NOMO-1 treated with dmso at 0.1 percent for 144 hours (cell line): ENCODE measurements at regions not wholly inside any gene's neighbourhood (a gene's known extent, or its start where the extent isn't known, plus 50 kb on each side); places are given as distances from the start of the nearest gene placed in this dataset.

Experiments used
- DNase-seq: peaks from one replicate; lab custom pipeline; 2025; ENCODE audit not compliant: unreplicated experiment; lab: John Stamatoyannopoulos, UW

DNA sequence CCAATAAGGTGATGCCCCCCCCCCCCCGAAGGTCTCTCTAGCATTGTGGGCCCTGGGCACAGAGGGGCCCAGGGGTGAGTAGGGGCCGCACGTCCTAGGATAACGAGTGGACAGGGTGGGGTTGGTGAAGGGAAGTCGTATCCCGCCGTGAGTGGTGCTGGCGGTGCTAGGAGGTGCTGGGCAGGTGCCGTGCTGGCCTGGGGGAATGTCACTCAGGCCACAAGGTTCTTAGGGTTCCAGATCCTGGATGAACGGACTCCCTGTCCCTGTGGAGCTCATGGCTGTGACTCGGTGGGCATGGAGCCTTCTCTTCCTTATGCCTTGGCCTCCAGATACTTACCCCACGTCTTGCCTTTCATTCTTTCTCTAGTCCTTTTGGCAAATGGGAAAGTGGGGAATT lies 157.4 kb upstream of the SOX1 start:
- DNase-seq, result no peak

DNA sequence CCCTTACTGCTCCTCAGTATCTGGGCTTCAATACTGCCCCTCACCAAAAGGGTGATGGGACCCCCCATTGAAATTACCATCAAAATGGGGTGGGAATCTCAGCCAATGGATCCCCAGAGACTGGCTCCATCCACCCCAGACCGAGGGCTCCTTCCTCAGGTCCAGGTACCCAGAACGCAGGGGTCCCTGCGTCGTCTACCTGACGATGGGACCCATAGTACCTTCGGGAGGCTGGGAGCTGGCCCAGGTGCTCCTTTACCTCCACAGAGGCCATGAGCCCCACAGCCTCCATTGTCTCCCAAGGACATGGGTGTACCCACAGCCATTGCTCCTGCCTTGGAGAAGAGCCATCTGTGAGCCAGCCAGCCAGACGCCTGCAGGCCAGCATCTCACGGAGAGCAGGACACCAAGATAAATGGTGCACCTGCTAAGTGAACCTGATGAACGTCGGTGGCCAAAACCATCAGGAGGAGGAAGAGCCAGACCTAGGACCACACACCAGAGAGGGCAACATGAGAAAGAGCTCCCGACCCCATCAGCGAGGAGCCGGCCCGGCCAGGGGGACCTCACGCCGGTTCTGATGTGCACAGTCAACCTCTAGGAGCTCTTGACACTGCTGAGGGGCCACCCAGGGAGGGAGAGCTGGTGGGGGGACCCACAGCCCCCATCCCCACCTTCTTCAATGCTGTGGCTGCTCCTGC lies 156.8 kb upstream of the SOX1 start:
- DNase-seq, result no peak

GRCh38 chr13:111911121-111911720 lies 155.7 kb upstream of the SOX1 start:
- no peak for DNase-seq

DNA sequence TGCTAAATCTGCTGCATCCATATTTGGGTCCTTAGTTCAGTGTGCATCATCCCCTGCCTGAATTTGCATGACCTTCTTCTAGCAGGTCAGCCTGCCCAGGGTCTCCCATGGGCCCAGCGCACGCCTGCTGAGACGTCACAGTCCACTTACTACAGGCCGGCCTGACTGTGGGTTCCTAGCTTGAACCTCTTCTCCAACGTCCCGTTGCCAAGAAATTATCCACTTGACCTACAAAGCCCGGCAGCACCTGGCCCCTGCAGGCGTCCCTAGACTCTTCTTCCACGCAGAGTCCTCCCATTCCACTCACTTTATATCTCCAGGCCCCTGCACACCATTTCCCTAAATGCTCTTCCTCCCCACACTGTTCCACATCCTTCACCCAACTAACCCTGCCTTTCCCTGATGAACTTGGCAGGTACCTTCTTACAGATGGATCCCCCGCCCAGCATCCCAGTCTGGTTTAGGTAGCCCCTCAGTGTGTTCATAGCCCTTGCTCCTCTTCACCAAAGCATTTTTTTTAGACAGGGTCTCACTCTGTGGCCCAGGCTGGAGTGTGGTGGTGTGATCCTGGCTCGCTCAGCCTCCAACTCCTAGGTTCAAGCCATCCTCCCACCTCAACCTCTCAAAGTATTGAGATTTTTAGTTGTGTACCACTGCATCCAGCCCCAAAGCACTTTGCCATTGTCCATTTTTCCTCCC lies 155.0 kb upstream of the SOX1 start:
- DNase-seq, result no peak

GRCh38 chr13:111912453-111912866 lies 154.5 kb upstream of the SOX1 start:
- DNase-seq, result no peak

DNA sequence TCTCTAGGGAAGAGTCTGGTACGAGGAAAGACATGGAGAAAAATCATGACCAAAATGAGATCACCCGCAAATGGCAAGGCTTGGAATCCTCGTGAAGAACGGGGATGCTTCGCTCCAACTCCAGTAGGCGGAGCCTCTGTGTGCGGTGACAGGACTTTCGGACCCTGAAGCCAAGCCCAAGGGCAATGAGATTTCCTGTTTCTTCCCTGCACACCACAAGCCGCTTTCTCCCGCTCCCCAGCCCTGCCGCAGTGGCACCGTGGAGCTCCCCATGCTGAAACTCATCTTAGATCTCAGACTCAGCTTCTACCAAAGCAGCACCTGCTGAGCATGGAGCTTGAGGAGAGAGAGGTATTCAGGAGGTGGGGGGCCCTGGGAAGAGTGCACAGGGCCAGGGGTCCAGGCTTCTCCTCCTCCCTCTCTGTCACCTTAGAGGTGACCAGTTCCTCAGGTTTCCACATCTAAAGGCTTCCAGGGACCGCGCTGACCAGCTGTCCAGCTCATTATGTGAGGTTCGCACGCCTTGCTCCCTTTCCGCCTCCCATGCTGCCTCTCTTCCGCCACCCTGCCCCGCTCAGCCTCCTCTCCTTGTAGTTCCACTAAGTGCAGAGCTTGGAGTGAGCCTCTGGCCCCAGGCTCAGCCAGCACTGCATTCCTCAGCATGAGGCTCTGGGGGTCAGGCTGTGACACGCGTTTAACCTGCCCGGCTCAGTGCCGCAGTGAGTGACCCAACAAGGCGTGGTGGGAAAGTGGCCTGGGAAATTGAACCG lies 153.8 kb upstream of the SOX1 start:
- no peak for DNase-seq

DNA sequence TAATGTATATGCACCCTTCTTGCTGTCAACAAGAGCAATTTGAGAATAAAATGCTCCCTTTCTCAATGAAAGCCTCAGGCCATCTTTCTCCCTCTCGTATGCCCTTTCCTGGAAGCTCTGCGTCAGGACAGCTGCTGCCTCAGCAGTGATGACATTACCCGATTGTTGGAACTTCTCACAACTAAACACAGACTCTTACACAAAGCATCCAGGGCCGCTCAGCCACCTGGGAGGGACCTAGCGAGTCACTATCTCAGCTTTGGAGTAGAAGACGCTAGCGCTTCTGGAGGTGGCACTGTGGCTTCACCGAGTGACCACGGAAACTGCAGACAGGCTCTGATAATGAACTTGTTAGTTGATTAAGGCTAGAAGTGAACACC lies 153.2 kb upstream of the SOX1 start:
- DNase-seq, result no peak

DNA sequence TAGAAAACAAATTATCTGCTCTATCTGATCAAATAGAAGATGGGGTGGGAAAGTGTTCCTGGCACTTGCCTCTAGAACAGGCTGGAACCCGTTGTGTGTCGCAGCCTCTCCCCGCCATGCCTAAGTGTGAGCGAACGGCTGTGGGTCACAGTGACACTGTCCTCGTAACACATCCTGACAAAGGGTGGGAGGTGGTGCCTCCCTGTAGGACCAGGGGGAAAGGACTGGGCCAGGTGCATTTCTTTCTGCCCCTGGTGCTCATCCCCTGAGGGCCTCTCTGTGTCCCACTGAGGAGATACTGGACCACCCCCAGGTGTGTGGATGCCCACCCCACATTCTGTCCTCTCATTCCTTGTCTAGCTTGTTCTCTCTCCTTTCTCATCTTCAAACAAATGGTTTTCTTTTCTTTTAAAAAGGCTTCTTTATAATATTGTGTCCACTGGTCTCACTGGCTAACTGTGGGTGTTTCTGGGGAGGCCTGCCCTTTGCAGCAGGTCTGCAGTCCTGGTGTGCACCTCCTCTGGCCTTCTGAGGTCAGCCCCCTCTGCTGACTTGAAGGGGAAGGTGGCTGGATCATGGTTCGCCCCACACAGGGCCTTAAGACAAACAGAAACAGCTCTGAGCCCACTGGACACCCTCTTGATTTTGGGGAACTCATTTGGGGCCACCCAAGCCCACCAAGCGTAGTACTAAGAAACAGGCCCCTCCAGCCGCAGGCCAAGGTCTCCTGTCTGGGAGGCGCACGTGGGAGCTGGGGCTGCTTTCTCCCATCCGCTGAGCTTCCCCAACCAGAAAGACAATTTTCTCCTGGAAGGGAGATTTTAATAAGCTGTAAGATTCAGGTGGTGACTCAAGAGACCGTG lies 152.5 kb upstream of the SOX1 start:
- no peak for DNase-seq

GRCh38 chr13:111915104-111915551 lies 151.8 kb upstream of the SOX1 start:
- DNase-seq, result no peak

GRCh38 chr13:111916201-111916600 lies 150.7 kb upstream of the SOX1 start:
- DNase-seq, result no peak

DNA sequence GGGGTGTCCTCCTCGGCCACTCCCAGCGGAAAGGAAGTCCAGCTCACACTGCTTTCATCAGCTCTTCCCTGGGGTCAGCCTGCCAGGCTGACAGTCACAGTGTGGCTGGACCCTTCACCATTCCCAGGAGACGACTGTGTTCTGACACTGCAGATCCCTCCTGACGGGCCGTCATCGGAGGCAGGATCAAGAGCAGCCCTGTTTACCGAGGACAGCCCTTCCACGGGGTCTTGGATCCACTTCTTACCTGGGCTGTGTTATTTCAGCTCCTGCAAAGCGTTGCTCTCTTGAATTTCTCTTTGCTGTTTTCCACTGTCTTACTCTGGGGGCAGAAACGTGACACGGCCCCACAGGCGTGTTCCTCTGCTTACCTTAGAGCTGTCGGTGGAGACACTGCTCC lies 149.9 kb upstream of the SOX1 start:
- DNase-seq, result no peak

DNA sequence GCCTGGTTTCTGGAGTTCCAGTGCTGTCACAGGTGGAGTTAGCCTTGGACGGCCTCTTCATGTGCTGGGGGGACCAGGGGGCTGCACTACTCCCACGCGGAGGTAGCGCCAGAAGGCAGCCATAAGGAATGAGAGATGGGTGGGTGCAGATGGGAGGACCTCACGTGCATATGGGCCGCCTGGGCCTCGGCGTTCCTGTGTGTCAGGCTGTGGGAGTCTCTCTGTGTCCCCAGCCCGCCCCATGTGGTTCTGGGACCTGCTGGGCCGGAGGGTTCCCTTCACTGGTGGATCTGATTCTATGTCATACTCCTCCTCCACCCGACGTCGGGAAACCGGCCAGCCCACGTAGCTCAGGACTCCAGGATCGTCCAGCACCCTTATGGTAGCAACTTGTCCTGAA lies 149.0 kb upstream of the SOX1 start:
- DNase-seq, result no peak

DNA sequence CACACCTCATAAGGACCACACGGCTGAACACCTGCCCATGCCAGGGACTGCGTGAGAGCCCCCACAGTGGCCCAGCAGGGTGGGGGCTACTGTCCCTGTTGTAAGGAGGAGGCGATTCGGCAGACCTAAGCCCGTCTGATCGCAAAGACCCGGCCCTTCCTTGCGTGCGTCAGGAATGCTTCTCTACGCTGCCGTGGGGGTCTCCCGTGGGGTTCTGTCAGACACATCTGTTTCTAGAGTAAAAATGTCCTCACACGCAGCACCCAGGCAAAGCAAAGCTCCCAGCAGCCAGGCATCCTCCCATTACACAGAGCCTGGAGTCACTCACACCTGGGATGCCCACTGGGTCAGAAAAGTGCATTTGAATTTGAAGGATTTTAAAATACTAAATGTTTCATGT lies 147.7 kb upstream of the SOX1 start:
- no peak for DNase-seq

GRCh38 chr13:111919849-111920248 lies 147.1 kb upstream of the SOX1 start:
- DNase-seq, result no peak

DNA sequence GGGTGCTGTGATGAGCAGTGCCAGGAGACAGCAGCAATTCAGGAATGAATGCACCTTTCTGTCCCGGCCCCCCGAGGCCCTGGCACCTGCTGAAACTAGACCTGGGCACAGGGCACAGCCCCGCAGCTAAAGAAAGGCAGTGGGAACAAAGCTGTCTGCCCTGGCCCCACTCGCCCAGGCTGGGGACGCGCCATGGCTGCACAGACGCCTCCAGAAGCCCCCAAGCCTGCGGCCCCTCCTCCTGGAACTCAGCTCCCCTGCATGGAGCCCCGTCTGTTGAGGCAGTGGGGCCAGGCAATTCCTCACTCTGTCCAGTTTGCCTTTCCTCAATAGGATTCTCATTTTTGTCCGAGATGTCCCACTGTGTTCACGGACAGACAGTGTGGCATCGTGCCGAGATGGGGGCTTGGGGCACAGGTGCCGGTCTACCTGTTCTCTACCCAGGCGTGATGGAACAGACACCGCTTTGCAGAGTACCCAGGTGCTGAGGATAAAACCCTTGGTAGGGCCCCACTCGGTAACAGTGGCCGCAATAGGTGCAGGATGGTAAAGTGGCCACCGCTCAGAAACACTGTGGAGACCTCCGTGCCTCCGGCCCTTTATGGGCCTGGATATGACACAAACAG lies 146.5 kb upstream of the SOX1 start:
- DNase-seq, result no peak

GRCh38 chr13:111920932-111921705 lies 145.8 kb upstream of the SOX1 start:
- no peak for DNase-seq

DNA sequence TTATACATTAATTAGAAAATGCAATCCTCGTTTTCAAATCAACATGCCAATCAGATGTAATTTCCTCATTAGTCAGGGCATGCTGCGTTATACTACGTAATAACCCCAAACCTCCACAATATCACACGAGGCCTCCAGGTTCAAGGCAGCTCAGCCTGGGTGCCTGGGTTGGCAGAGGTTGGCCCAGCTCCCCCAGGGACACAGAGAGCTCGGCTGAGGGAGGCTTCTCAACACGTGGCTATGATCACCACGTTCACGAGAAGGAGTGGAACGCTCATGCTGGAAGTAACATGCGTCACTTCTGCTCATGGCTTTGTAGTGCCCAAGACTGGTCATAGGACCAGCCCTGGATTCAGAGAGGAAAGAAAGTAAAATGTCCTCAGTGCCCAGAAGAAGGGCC lies 144.9 kb upstream of the SOX1 start:
- no peak for DNase-seq

DNA sequence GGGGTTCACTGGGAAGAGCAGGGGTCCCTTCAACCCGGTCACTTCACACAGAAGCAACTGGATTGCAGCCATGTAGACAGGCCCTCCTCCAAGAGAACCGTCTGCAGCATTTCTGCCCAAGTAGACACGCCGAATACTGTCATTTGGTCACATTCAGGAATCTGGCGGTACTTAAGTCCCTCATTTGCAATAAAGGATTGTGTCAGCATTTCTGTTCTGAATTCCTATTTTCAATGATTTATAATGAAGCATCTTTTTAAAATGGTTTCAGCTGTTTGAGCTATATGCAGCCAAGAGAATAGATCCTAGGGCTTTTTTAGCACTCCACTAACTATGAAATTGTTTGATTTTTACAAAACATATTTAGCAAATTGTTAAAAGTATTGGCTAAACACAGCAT lies 143.5 kb upstream of the SOX1 start:
- no peak for DNase-seq

DNA sequence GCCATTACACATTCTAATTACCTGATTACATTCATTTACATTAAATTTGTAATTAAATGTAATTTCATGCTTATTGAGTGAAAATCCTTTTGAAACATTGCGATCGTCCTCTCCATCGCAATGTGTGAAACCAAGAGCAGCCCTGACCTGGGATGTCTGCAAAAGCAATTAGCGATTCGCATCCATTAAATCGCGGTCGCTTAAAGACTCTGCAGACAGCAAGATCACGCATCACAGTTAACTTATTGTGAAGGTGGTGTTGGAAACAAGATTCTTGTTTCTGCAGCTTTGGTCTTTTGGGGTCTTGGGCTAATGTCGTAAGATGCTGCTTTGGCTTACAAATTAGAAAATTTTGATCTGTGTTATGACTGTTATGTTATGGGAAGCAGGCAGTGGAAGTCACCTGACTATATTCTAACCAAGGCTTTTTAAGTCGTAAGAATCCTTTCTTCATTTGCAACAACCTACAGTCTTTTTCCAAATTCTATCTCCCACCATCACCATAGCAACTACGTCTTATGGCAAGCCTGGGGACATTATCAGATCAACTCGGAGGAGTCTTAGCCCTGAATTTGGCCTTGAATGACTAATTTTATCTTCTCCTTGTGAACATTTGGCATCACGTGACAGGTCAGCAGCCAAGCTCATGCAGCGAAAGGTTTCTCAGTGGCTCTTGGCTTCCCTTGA lies 142.8 kb upstream of the SOX1 start:
- DNase-seq, result no peak
